ENCODE measurements at regions not wholly inside any gene's neighbourhood (a gene's known extent, or its start where the extent isn't known, plus 50 kb on each side); places are given as distances from the start of the nearest gene placed in this dataset.
"Not testable (repeated sequence)": the region's sequence is repeated elsewhere in the genome, so short reads cannot be mapped to it uniquely, and the experiment has no call there.

DNA sequence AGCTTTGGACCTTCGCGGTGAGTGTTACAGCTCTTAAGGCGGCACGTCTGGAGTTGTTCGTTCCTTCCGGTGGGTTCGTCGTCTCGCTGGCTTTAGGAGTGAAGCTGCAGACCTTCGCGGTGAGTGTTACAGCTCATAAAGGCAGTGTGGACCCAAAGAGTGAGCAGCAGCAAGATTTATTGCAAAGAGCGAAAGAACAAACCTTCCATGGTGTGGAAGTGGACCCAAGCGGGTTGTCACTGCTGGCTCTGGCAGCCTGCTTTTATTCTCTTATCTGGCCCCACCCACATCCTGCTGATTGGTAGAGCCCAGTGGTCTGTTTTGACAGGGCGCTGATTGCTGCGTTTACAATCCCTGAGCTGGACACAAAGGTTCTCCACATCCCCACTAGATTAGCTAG is 396.1 kb upstream of the LCORL start:
- TF ChIP-seq, protein P1, sequence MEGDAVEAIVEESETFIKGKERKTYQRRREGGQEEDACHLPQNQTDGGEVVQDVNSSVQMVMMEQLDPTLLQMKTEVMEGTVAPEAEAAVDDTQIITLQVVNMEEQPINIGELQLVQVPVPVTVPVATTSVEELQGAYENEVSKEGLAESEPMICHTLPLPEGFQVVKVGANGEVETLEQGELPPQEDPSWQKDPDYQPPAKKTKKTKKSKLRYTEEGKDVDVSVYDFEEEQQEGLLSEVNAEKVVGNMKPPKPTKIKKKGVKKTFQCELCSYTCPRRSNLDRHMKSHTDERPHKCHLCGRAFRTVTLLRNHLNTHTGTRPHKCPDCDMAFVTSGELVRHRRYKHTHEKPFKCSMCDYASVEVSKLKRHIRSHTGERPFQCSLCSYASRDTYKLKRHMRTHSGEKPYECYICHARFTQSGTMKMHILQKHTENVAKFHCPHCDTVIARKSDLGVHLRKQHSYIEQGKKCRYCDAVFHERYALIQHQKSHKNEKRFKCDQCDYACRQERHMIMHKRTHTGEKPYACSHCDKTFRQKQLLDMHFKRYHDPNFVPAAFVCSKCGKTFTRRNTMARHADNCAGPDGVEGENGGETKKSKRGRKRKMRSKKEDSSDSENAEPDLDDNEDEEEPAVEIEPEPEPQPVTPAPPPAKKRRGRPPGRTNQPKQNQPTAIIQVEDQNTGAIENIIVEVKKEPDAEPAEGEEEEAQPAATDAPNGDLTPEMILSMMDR (IDR thresholded peaks at IDR 0.05) = not testable (repeated sequence)
- TF ChIP-seq POLR2A, POLR2AphosphoS5, EP300 (IDR thresholded peaks at IDR 0.05): not testable (repeated sequence)
